A549 (cell line): ENCODE measurements at regions not wholly inside any gene's neighbourhood (a gene's known extent, or its start where the extent isn't known, plus 50 kb on each side); places are given as distances from the start of the nearest gene placed in this dataset.
"Not testable (repeated sequence)": the region's sequence is repeated elsewhere in the genome, so short reads cannot be mapped to it uniquely, and the experiment has no call there.

Source experiments
- ATAC-seq, 2 experiments: fragments of 200-7000 bp in 1 of 2; fragments of >200 bp in 1 of 2; cut with Nextera tagmentation in 1 of 2; cut with Tn5 transposase in 1 of 2; 3 replicates each; pipeline versions ENCODE4 v1.8.0 to v1.9.1; 2018 to 2020; ENCODE audit warnings: mild to moderate bottlenecking in 1 of 2, moderate library complexity in 1 of 2
- CTCF ChIA-PET: fragments of 300-600 bp; sonication (Branson Sonifier 250); formaldehyde crosslinking; extraction: SDS; loops from one replicate; lab custom pipeline; 2021; ENCODE audit warnings: antibody characterized with exemption, inconsistent platforms; lab: Yijun Ruan, JAX
- POLR2A ChIA-PET: fragments of 350-600 bp; formaldehyde crosslinking; extraction: SDS; loops from one replicate; lab custom pipeline; 2021; ENCODE audit warnings: antibody characterized with exemption, inconsistent platforms; lab: Yijun Ruan, JAX
- DNase-seq, 2 experiments: peaks; one replicate each; pipeline versions ENCODE4 v3.0.0 to v3.0.0-alpha.2; 2011 to 2016; ENCODE audit warnings: low read depth in 1 of 2, low spot score in 1 of 2
- FAIRE-seq: peaks from 2 replicates; lab custom pipeline; 2011; peaks lifted over from hg19 to GRCh38; lab: Jason Lieb, UNC
- H3K27ac ChIP-seq, 2 experiments: fragments of >200 bp; sonication (Bioruptor Twin); formaldehyde crosslinking; 3 replicates each; pipeline ENCODE4 v1.5.1; 2016 to 2017
- H3K4me1 ChIP-seq: fragments of >200 bp; sonication (Bioruptor Twin); formaldehyde crosslinking; 3 replicates; pipeline ENCODE4 v1.6.1; 2016
- H3K4me2 ChIP-seq: fragments of >200 bp; sonication (Bioruptor Twin); formaldehyde crosslinking; 3 replicates; pipeline ENCODE4 v1.6.1; 2016
- H3K4me3 ChIP-seq: fragments of >200 bp; sonication (Bioruptor Twin); formaldehyde crosslinking; 3 replicates; pipeline ENCODE4 v1.5.1; 2016
- H3K9me3 ChIP-seq: fragments of >200 bp; sonication (Bioruptor Twin); formaldehyde crosslinking; 3 replicates; pipeline ENCODE4 v1.6.1; 2016
- CEBPB ChIP-seq, 2 experiments: fragments of >200 bp in 1 of 2; sonication (Bioruptor Twin) in 1 of 2; formaldehyde crosslinking in 1 of 2; IDR thresholded peaks; 2 replicates each; pipeline ENCODE4 v1.6.1; 2012 to 2016
- CHD2 ChIP-seq: fragments of 150-350 bp; IDR thresholded peaks from 2 replicates; pipeline ENCODE4 v1.6.1; 2014; ENCODE audit warnings: low read length; ENCODE audit not compliant: partially characterized antibody
- EHMT2 ChIP-seq: fragments of 200-600 bp; sonication (generic); IDR thresholded peaks from 2 replicates; pipeline ENCODE4 v1.6.1; 2016; ENCODE audit warnings: antibody characterized with exemption, low read depth, mild to moderate bottlenecking, moderate library complexity
- ESRRA ChIP-seq: fragments of 150-350 bp; IDR thresholded peaks from 2 replicates; pipeline ENCODE4 v1.6.1; 2014; ENCODE audit warnings: mild to moderate bottlenecking, low read length, borderline replicate concordance
- GATA3 ChIP-seq: IDR thresholded peaks from 2 replicates; pipeline ENCODE4 v1.6.1; 2012; ENCODE audit warnings: borderline replicate concordance
- HDAC2 ChIP-seq: fragments of 200-600 bp; sonication (generic); IDR thresholded peaks from 2 replicates; pipeline ENCODE4 v1.6.1; 2016
- KDM1A ChIP-seq: fragments of 200-600 bp; sonication (generic); IDR thresholded peaks from 2 replicates; pipeline ENCODE4 v1.6.1; 2016; ENCODE audit warnings: low read depth, mild to moderate bottlenecking
- KDM5A ChIP-seq: fragments of 200-600 bp; sonication (generic); IDR thresholded peaks from 2 replicates; pipeline ENCODE4 v1.6.1; 2016; ENCODE audit warnings: antibody characterized with exemption, mild to moderate bottlenecking
- MAFK ChIP-seq: fragments of 450-650 bp; IDR thresholded peaks from 2 replicates; pipeline ENCODE4 v1.6.1; 2014; ENCODE audit not compliant: partially characterized antibody
- PHF8 ChIP-seq: fragments of 200-600 bp; sonication (generic); IDR thresholded peaks from 2 replicates; pipeline ENCODE4 v1.6.1; 2016; ENCODE audit warnings: low read depth, mild to moderate bottlenecking, antibody characterized with exemption, moderate library complexity, borderline replicate concordance
- POLR2AphosphoS2 ChIP-seq: conservative IDR thresholded peaks from 2 replicates; pipeline ENCODE4 v1.6.1; 2012; ENCODE audit warnings: low read length, improper control_type of control experiment, inconsistent platforms
- RAD21 ChIP-seq, 2 experiments: fragments of >200 bp in 1 of 2; sonication (Bioruptor Twin) in 1 of 2; formaldehyde crosslinking in 1 of 2; IDR thresholded peaks in 1 of 2; conservative IDR thresholded peaks in 1 of 2; 2 replicates in 1 of 2; 3 replicates in 1 of 2; pipeline ENCODE4 v1.6.1; 2012 to 2018; ENCODE audit warnings: inconsistent platforms in 1 of 2
- RARB ChIP-seq: fragments of 250-450 bp; sonication (Bioruptor Pico); IDR thresholded peaks from 2 replicates; pipeline ENCODE4 v1.8.0; 2021; ENCODE audit warnings: mild to moderate bottlenecking, moderate library complexity
- RCOR1 ChIP-seq: fragments of 150-350 bp; IDR thresholded peaks from 2 replicates; pipeline ENCODE4 v1.6.1; 2014; ENCODE audit warnings: antibody characterized with exemption, low read length, low read depth
- RFX5 ChIP-seq: fragments of 450-650 bp; IDR thresholded peaks from 2 replicates; pipeline ENCODE4 v1.7.1; 2014; ENCODE audit warnings: antibody characterized with exemption, mild to moderate bottlenecking, moderate library complexity
- RNF2 ChIP-seq: fragments of 200-600 bp; sonication (generic); IDR thresholded peaks from 2 replicates; pipeline ENCODE4 v1.6.1; 2016; ENCODE audit warnings: low read depth, mild to moderate bottlenecking, antibody characterized with exemption, moderate library complexity, borderline replicate concordance
- SMC3 ChIP-seq: fragments of >200 bp; sonication (Bioruptor Twin); formaldehyde crosslinking; IDR thresholded peaks from 3 replicates; pipeline ENCODE4 v1.6.1; 2018; ENCODE audit warnings: inconsistent platforms
- TP53 ChIP-seq: fragments of 250-450 bp; sonication (Bioruptor Pico); IDR thresholded peaks from 2 replicates; pipeline ENCODE4 v1.5.0; 2021; ENCODE audit warnings: mild to moderate bottlenecking, moderate library complexity
- WGBS: methylation state at CpG from one replicate; pipeline ENCODE4 v1.1.6; 2017; ENCODE audit errors: missing lambda C conversion rate; 5-methylcytosine and 5-hydroxymethylcytosine counted together
- TF ChIP-seq, protein P1 (sequence below): fragments of 250-450 bp; sonication (Bioruptor Pico); IDR thresholded peaks from 2 replicates; pipeline ENCODE4 v1.5.0; 2020; ENCODE audit warnings: low read depth, mild to moderate bottlenecking, moderate library complexity
- TF ChIP-seq, protein P2 (sequence below): fragments of >200 bp; sonication (Bioruptor Twin); formaldehyde crosslinking; IDR thresholded peaks from 3 replicates; pipeline ENCODE4 v1.5.1; 2016
- TF ChIP-seq, protein P3 (sequence below): IDR thresholded peaks from 2 replicates; pipeline ENCODE4 v1.6.1; 2012

DNA sequence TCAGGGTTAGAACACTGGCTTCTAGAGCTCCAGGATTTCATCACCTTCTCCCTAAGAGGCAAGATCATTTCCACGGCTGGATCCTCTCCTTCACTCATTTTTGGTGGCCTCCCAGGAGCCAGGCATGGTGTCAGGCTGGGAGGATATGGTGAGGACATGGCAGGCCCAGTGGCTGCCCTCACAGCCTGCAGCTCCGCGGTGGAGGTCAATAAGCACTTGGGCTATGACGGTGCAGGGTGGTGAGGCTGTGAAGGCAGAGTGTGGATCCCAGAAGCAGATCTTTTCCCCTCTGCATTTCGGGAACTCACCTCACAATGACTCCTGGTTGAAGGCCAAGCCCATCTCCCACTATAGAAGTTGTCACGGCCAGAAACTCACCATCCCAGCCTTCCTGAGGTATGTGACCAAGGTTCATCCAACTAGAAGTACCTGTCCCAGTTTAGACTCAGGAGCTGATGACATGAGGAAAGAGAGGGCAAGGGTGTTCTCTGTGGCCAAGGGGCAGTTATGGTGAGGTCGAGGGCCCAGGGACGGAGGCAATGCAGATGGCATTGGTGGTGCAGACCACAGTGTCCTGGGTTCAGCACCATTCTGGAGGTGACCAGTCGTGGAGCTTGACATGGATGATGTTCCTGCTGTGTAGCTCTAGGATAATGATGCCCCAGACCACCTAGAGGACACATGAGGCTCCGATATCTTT, 100.1 kb upstream of the SMAD3 start:
- 84% methylated on average over 10 of the region's 10 CpGs for WGBS
- H3K4me1 ChIP-seq, result no peaks in the 10 kb centered on the region
- peak overlapping the region in 1 of 2 experiments; percentile 3; a peak in 2 of 6 replicates for H3K27ac ChIP-seq
- no peak overlapping the region for H3K4me2 ChIP-seq
- TF ChIP-seq SMC3 (no peak), POLR2AphosphoS2 (no peak), RFX5 (no peak), RAD21 (conservative IDR thresholded peaks at IDR 0.05 in 1 of 2, IDR thresholded peaks at IDR 0.05 in 1 of 2) (no peak), CEBPB (IDR thresholded peaks at IDR 0.05) (no peak), KDM5A (no peak), TP53 (CRISPR knock-in tag) (no peak), ESRRA (no peak), GATA3 (no peak), KDM1A (no peak)
- TF ChIP-seq, protein P1, sequence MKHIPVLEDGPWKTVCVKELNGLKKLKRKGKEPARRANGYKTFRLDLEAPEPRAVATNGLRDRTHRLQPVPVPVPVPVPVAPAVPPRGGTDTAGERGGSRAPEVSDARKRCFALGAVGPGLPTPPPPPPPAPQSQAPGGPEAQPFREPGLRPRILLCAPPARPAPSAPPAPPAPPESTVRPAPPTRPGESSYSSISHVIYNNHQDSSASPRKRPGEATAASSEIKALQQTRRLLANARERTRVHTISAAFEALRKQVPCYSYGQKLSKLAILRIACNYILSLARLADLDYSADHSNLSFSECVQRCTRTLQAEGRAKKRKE, result no peak
- DNase-seq, result no peak
- H3K4me3 ChIP-seq, result no peak overlapping the region
- ChIA-PET CTCF (interaction anchor here (0.6 to 2.5 kb wide), 23 partner anchors 11 to 338 kb away, joined by 3 to 8 read pairs (median 4); partner anchors contain the start of gene SMAD3), POLR2A (no interaction called here)
- FAIRE-seq, result no peak
- H3K9me3 ChIP-seq, result no peaks in the 10 kb centered on the region
- ATAC-seq, result no peak

DNA sequence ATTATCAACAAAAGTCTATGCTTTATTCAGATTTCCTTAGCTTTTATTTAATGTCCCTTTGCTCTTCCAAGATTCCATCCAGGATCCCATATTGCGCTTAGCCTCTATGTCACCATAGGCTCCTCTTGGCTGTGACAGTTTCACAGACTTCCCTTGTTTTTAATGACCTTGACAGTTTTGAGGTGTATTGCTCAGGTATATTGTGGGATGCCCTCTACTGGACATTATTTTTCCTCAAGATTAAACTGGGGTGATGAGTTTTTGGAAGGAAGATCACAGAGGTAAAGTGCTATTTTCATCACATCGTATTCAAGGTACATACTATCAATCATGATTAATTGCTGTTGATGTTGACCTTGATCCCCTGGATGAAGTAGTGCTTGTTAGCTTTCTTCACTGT, 99.1 kb upstream of the SMAD3 start:
- no peak for DNase-seq
- Histone ChIP-seq H3K4me1 (no peaks in the 10 kb centered on the region), H3K4me2 (no peak overlapping the region), H3K27ac (no peak overlapping the region), H3K9me3 (no peaks in the 10 kb centered on the region), H3K4me3 (no peak overlapping the region)
- 67% methylated on average over 2 of the region's 2 CpGs for WGBS
- ChIA-PET CTCF (interaction anchor here (0.6 to 2.5 kb wide), 26 partner anchors 10 to 337 kb away, joined by 3 to 8 read pairs (median 4); partner anchors contain the start of gene SMAD3), POLR2A (no interaction called here)
- no peak for FAIRE-seq
- no peak; a peak in 1 of 6 replicates for ATAC-seq
- TF ChIP-seq CHD2, result no peak
- TF ChIP-seq SMC3, result peak; percentile 52; the same call in 2 of the 3 replicates
- TF ChIP-seq, protein P2, sequence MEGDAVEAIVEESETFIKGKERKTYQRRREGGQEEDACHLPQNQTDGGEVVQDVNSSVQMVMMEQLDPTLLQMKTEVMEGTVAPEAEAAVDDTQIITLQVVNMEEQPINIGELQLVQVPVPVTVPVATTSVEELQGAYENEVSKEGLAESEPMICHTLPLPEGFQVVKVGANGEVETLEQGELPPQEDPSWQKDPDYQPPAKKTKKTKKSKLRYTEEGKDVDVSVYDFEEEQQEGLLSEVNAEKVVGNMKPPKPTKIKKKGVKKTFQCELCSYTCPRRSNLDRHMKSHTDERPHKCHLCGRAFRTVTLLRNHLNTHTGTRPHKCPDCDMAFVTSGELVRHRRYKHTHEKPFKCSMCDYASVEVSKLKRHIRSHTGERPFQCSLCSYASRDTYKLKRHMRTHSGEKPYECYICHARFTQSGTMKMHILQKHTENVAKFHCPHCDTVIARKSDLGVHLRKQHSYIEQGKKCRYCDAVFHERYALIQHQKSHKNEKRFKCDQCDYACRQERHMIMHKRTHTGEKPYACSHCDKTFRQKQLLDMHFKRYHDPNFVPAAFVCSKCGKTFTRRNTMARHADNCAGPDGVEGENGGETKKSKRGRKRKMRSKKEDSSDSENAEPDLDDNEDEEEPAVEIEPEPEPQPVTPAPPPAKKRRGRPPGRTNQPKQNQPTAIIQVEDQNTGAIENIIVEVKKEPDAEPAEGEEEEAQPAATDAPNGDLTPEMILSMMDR, result peak; percentile 52
- peak; percentile 39 to 52; a peak in 4 of 5 replicates for TF ChIP-seq RAD21 (conservative IDR thresholded peaks at IDR 0.05 in 1 of 2, IDR thresholded peaks at IDR 0.05 in 1 of 2)
- TF ChIP-seq RCOR1, result no peak
- TF ChIP-seq RNF2, result no peak
- TF ChIP-seq, protein P3, sequence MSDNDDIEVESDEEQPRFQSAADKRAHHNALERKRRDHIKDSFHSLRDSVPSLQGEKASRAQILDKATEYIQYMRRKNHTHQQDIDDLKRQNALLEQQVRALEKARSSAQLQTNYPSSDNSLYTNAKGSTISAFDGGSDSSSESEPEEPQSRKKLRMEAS, result no peak
- peak; percentile 48; the same call in 1 of the 2 replicates for TF ChIP-seq ESRRA
- TF ChIP-seq EHMT2, result no peak
- peak; percentile 7 for TF ChIP-seq MAFK

DNA sequence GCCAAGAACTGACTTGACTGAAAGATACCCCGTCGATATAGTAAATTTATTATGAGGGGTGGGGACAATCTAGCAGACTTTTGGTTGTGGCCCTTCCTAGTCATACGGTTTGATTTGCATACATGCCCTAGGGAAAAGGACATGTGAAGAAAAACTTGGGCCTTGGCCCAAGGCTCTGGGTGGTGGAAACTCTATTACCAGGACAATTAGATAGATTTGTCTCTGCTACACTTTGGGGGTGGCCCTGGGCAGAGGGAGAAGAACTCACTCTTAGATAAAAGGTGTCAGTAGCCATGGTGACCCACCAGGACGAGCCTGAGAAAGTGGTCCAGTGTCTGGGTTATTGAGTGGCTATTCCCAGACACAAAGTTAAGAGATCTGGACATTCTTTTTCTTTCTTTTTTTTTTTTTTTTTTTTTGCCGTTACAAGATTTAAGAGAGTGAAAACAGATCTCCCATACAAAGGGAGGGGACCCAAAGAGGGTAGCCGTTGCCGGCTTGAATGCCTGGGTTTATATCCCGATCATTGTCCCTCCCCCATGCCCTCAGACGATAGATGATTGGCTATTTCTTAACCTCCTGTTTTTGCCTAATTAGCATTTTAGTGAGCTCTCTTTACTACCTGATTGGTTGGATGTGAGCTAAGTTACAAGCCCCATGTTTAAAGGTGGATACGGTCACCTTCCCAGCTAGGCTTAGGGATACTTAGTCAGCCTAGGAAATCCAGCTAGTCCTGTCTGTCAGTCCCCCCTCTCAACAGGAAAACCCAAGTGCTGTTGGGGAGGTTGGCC, 96.4 kb upstream of the SMAD3 start:
- FAIRE-seq, result no peak

DNA sequence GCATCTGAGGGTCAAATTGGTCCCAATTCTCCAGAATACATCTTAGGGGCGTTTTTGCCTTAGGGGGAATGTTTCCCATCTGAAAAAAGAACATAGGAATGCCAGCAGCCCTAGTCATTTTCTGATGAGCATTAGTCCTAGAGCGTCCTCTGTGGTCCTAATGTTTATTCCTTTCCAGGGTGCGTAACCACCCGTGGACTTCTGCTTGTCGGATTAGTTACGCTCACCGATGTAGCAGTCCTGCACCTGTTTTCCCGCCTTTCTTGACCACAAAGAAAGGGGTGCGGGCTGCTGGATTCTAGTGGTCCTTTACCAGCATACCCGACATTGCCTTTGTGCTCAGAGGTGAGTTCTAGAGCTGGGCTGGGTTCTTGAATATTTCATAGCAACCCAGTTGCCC, 91.3 kb upstream of the SMAD3 start:
- POLR2A ChIA-PET, H3K27ac ChIP-seq, H3K9me3 ChIP-seq, FAIRE-seq, ATAC-seq, H3K4me2 ChIP-seq, H3K4me3 ChIP-seq, DNase-seq, H3K4me1 ChIP-seq: not testable (repeated sequence)
- CTCF ChIA-PET, result interaction anchor here (1.5 kb wide), 1 partner anchor 28 kb away, joined by 3 read pairs; no protein-coding TSS in a partner anchor
- WGBS, result 81% methylated on average over 10 of the region's 10 CpGs

More for the DNA sequence above, 96.4 kb upstream of the SMAD3 start:
- peak; percentile 60 for TF ChIP-seq MAFK
- TF ChIP-seq RARB, result no peak
- TF ChIP-seq HDAC2, result no peak
- TF ChIP-seq PHF8, result no peak
- TF ChIP-seq, all 56 proteins: peak for 1
- Histone ChIP-seq H3K27ac (no peak overlapping the region), H3K4me1 (no peaks in the 10 kb centered on the region), H3K4me2 (no peak overlapping the region), H3K4me3 (no peak overlapping the region), H3K9me3 (no peaks in the 10 kb centered on the region)
- ATAC-seq, result no peak
- ChIA-PET CTCF (no interaction called here), POLR2A (interaction anchor here (0.5 to 0.6 kb wide), 2 partner anchors 39 to 72 kb away, joined by 3 to 5 read pairs; no protein-coding TSS in a partner anchor)
- WGBS, result 89% methylated on average over 10 of the region's 10 CpGs
- DNase-seq, result no peak

DNA sequence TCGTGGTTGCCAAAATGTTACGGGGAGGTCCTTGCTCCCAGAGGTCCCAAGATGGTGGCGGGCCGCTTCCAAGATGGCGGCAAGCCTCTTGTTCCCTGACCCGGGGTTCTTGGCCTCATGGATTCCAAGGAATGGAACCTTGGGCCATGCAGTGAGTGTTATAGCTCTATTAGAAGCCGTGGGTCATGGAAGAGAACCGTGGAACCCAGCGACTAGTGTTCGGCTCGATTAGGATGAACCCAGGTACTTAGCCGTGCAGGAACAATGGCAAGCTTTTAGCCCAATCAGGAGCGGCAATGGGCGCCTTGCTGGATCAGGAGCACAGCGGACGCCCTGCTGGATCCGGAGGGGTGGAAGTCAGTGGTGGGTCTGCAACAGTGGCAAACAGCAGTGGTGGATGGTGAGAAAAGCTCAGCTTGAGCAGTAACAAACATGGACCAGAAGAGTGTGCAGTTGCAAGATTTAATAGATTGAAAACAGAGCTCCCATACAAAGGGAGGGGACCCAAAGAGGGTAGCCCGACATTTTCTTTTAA, 89.2 kb upstream of the SMAD3 start:
- DNase-seq, H3K4me2 ChIP-seq, H3K27ac ChIP-seq, H3K4me3 ChIP-seq, H3K4me1 ChIP-seq, FAIRE-seq, H3K9me3 ChIP-seq, POLR2A ChIA-PET: not testable (repeated sequence)
- CTCF ChIA-PET, result interaction anchor here (0.9 to 1.8 kb wide), 4 partner anchors 10 to 30 kb away, joined by 3 to 8 read pairs (median 4); no protein-coding TSS in a partner anchor
- WGBS, result 82% methylated on average over 18 of the region's 18 CpGs
- ATAC-seq, result 0 out of 6 replicates have a peak, but pooled peaks of 1 of the 2 experiments have one; percentile 19
